ENCODE measurements at regions not wholly inside any gene's neighbourhood (a gene's known extent, or its start where the extent isn't known, plus 50 kb on each side); places are given as distances from the start of the nearest gene placed in this dataset.
"Not testable (repeated sequence)": the region's sequence is repeated elsewhere in the genome, so short reads cannot be mapped to it uniquely, and the experiment has no call there.

DNA sequence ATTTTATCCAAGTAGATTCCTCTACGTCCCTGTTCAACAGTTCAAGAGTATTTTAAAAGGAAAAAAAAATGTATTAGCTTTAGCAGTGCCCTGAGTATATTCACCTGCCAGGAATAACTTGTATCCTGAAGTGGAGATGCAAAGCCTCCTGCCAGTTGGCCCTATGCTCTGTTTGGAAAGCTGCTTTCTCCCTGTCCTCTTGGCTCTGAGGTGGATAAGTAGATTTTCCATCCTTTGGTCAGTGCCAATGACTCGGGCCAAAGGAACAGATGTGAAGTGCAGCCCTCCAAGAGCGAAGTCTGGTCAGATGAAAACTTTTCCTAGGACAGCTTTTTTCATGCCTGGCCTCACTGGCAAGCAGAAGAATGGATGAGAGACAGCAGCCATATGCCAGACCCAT lies 839.9 kb upstream of the TENM4 start:
- Histone ChIP-seq H3K9me3 (ENCODE audit: low read length) (0 out of 2 replicates have a peak, but pooled peaks cover 4% of the 10 kb centered on the region), H3K4me3 (ENCODE audit: low read length) (no peak overlapping the region), H3K4me2 (ENCODE audit: low read length) (no peak overlapping the region), H4K20me1 (ENCODE audit: low read length) (no peaks in the 10 kb centered on the region), H3F3A (ENCODE audit: low read length, unreplicated experiment) (no peaks in the 10 kb centered on the region), H3K27me3 (ENCODE audit: low read length) (no peaks in the 10 kb centered on the region), H3K9ac (ENCODE audit: low read length) (no peak overlapping the region), H3K79me2 (ENCODE audit: low read length) (no peaks in the 10 kb centered on the region), H3K9me2 (replicated peaks; ENCODE audit: low read length) (no peaks in the 10 kb centered on the region), H3K36me3 (ENCODE audit: low read depth, low read length) (no peaks in the 10 kb centered on the region), H2AFZ (ENCODE audit: low read length) (no peak overlapping the region), H3K27ac (ENCODE audit: low read length) (no peak overlapping the region), H3K4me1 (ENCODE audit: insufficient read depth, low read length) (peaks cover 8% of the 10 kb centered on the region; the same call in 1 of the 2 replicates)
- no peak for TF ChIP-seq EZH2 (IDR thresholded peaks at IDR 0.05; ENCODE audit: low read length, unreplicated experiment)
- TF ChIP-seq EZH2phosphoT487 (IDR thresholded peaks at IDR 0.05; ENCODE audit: borderline replicate concordance, low read length) = no peak
- TF ChIP-seq, protein P1, sequence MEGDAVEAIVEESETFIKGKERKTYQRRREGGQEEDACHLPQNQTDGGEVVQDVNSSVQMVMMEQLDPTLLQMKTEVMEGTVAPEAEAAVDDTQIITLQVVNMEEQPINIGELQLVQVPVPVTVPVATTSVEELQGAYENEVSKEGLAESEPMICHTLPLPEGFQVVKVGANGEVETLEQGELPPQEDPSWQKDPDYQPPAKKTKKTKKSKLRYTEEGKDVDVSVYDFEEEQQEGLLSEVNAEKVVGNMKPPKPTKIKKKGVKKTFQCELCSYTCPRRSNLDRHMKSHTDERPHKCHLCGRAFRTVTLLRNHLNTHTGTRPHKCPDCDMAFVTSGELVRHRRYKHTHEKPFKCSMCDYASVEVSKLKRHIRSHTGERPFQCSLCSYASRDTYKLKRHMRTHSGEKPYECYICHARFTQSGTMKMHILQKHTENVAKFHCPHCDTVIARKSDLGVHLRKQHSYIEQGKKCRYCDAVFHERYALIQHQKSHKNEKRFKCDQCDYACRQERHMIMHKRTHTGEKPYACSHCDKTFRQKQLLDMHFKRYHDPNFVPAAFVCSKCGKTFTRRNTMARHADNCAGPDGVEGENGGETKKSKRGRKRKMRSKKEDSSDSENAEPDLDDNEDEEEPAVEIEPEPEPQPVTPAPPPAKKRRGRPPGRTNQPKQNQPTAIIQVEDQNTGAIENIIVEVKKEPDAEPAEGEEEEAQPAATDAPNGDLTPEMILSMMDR (conservative IDR thresholded peaks at IDR 0.05; ENCODE audit: low read depth, low read length) = no peak
- intact Hi-C loops (cut with micrococcal nuclease) = no loop called here
- POLR2A ChIA-PET (ENCODE audit: unreplicated experiment) = no interaction called here
- ATAC-seq (no peak), DNase-seq (no peak)
- CTCF ChIA-PET = no interaction called here
- BruUV-seq (replicated peaks) = no TSS peak

- no TSS peak for BruUV-seq (replicated peaks)
These were observed 820.9 kb upstream of the TENM4 start for GRCh38 chr11:80261776-80262175.

DNA sequence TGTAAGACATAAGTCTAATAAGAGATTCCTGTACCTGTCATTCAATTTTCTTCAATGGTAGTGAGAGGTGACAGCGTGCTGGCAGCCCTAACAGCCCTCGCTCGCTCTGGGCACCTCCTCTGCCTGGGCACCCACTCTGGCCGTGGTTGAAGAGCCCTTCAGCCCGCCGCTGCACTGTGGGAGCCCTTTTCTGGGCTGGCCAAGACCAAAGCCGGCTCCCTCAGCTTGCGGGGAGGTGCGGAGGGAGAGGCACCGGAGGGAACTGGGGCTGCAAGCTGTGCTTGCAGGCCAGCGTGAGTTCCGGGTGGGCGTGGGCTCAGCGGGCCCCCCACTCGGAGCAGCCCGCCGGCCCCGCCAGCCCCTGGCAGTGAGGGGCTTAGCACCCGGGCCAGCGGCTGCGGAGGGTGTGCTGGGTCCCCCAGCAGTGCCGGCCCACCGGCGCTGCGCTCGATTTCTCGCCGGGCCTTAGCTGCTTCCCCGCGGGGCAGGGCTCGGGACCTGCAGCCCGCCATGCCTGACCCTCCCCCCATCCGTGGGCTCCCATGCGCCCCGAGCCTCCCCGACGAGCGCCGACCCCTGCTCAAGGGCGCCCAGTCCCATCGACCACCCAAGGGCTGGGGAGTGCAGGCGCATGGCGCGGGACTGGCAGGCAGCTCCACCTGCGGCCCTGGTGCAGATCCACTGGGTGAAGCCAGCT lies 816.6 kb upstream of the TENM4 start:
- intact Hi-C loops (cut with micrococcal nuclease); ATAC-seq: not testable (repeated sequence)

More at GRCh38 chr11:80261776-80262175, 820.9 kb upstream of the TENM4 start:
- Histone ChIP-seq H2AFZ (ENCODE audit: low read length) (no peak overlapping the region), H3K27ac (ENCODE audit: low read length) (no peak overlapping the region), H3K79me2 (ENCODE audit: low read length) (no peaks in the 10 kb centered on the region), H3K4me2 (ENCODE audit: low read length) (no peak overlapping the region), H3K27me3 (ENCODE audit: low read length) (no peaks in the 10 kb centered on the region), H3K9me2 (replicated peaks; ENCODE audit: low read length) (no peaks in the 10 kb centered on the region), H3K9ac (ENCODE audit: low read length) (no peak overlapping the region), H3F3A (ENCODE audit: low read length, unreplicated experiment) (no peaks in the 10 kb centered on the region), H4K20me1 (ENCODE audit: low read length) (no peaks in the 10 kb centered on the region), H3K4me1 (ENCODE audit: insufficient read depth, low read length) (no peaks in the 10 kb centered on the region), H3K4me3 (ENCODE audit: low read length) (no peak overlapping the region), H3K9me3 (ENCODE audit: low read length) (0 out of 2 replicates have a peak, but pooled peaks cover 6% of the 10 kb centered on the region), H3K36me3 (ENCODE audit: low read depth, low read length) (no peaks in the 10 kb centered on the region)
- intact Hi-C loops (cut with micrococcal nuclease) = no loop called here
- TF ChIP-seq, protein P1 (conservative IDR thresholded peaks at IDR 0.05; ENCODE audit: low read depth, low read length) = no peak
- TF ChIP-seq EZH2 (IDR thresholded peaks at IDR 0.05; ENCODE audit: low read length, unreplicated experiment) (no peak), EZH2phosphoT487 (IDR thresholded peaks at IDR 0.05; ENCODE audit: borderline replicate concordance, low read length) (no peak)
- ChIA-PET CTCF (no interaction called here), POLR2A (ENCODE audit: unreplicated experiment) (no interaction called here)
- DNase-seq (no peak), ATAC-seq (no peak)

More for the DNA sequence above, 816.6 kb upstream of the TENM4 start:
- H3K36me3 ChIP-seq (ENCODE audit: low read depth, low read length); H4K20me1 ChIP-seq (ENCODE audit: low read length); H3K4me3 ChIP-seq (ENCODE audit: low read length); H3K4me1 ChIP-seq (ENCODE audit: insufficient read depth, low read length); BruUV-seq (replicated peaks); H3K27ac ChIP-seq (ENCODE audit: low read length); H3K4me2 ChIP-seq (ENCODE audit: low read length); DNase-seq; POLR2A ChIA-PET (ENCODE audit: unreplicated experiment); H3K9ac ChIP-seq (ENCODE audit: low read length); CTCF ChIA-PET; H3K9me3 ChIP-seq (ENCODE audit: low read length); H3F3A ChIP-seq (ENCODE audit: low read length, unreplicated experiment); H3K27me3 ChIP-seq (ENCODE audit: low read length); H2AFZ ChIP-seq (ENCODE audit: low read length); H3K79me2 ChIP-seq (ENCODE audit: low read length); H3K9me2 ChIP-seq (replicated peaks; ENCODE audit: low read length): not testable (repeated sequence)

All from PC-3 (cell line).